ENCODE measurements at regions not wholly inside any gene's neighbourhood (a gene's known extent, or its start where the extent isn't known, plus 50 kb on each side); places are given as distances from the start of the nearest gene placed in this dataset.

GRCh38 chr5:68551436-68551835, 335.9 kb downstream of the PIK3R1 start:
- TF ChIP-seq ZBTB17 (CRISPR knock-in tag; IDR thresholded peaks at IDR 0.05) (no peak), CREBBP (IDR thresholded peaks at IDR 0.05; ENCODE audit: low read depth, low read length) (no peak), E2F4 (CRISPR knock-in tag; IDR thresholded peaks at IDR 0.05; ENCODE audit: low read depth) (no peak), NBN (IDR thresholded peaks at IDR 0.05; ENCODE audit: low read depth) (no peak), JUNB (CRISPR knock-in tag; conservative IDR thresholded peaks at IDR 0.05) (no peak), IRF9 (tag; IDR thresholded peaks at IDR 0.05) (no peak), POLR2AphosphoS5 (IDR thresholded peaks at IDR 0.05; ENCODE audit: control insufficient read depth, insufficient read depth, low read depth, low read length) (no peak)

Data from K562 (cell line).